ENCODE measurements at regions not wholly inside any gene's neighbourhood (a gene's known extent, or its start where the extent isn't known, plus 50 kb on each side); places are given as distances from the start of the nearest gene placed in this dataset.

DNA sequence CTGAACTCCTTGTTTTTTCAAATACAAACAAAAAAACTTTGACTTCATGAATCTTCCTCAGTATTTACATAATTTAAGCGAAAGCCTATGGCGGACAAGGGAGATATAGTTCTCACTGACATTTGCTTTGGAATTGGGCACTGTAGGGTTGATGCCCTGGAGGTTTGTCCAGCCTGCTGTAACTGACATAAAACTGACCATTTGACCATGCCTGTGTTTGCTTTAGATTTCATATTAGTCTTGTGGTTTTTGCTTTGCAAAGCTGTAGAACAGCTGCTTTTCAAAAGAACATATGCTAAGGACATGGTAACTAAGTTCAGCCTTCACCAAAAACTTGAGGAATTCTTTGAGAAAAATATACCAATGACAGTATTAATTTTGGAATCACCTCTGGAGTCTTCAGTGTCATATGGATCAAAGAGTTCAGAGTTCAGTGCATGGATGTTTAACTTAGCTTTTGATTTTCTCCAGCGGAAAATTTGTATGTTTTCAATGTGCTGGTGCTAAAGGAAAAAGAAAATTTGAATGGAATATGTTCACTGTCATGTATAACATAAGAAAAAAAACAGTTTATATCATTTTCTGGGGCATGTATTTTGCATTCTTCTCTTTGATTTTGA, 1013.1 kb downstream of the NR2F1-AS1 start:
- TF ChIP-seq CTCF (IDR thresholded peaks at IDR 0.05; ENCODE audit: extremely low read depth, missing control alignments): no peak
- DNase-seq (ENCODE audit: low spot score): no peak

GRCh38 chr5:92566113-92566786, 1014.8 kb downstream of the NR2F1-AS1 start:
- no peak for TF ChIP-seq CTCF (IDR thresholded peaks at IDR 0.05; ENCODE audit: extremely low read depth, missing control alignments)
- DNase-seq (ENCODE audit: low spot score): no peak

DNA sequence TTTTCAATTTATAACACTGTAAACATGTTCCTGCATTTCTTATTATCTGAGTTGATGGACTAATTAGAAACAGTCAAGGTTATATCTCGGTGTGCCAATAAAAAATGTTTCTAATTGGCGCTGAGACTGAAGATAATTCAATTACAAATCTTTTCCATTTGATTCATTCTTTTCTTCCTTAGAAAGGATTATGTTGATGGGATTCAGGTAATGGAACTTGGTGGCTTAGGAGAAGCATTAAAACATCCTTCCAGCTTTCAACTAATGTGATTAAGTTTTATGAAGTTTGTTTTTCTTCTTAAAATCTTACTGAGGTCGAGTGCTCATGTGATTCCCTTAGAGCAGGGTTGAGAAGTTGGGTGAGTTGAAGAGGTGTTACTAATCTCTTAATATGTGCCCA, 1015.3 kb downstream of the NR2F1-AS1 start:
- no peak for DNase-seq (ENCODE audit: low spot score)
- no peak for TF ChIP-seq CTCF (IDR thresholded peaks at IDR 0.05; ENCODE audit: extremely low read depth, missing control alignments)

DNA sequence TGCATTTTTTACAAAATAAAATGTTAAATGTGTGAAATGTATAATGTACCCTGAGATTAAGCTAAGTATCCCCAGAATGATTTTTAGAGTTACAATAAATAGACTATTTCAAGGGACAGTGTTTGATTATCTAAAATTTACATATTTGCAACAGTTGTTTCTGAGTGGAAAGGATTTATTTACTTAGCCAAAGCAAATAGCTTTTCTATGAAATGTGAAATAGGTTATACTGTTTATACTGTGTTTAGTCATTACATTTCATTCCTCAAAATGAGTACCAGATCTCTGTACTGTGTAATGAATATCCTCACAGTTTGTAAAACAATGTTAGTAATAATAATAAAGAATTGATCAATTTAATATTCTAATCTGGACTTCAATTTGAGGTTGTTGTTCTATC, 1019.0 kb downstream of the NR2F1-AS1 start:
- no peak for DNase-seq (ENCODE audit: low spot score)
- no peak for TF ChIP-seq CTCF (IDR thresholded peaks at IDR 0.05; ENCODE audit: extremely low read depth, missing control alignments)

DNA sequence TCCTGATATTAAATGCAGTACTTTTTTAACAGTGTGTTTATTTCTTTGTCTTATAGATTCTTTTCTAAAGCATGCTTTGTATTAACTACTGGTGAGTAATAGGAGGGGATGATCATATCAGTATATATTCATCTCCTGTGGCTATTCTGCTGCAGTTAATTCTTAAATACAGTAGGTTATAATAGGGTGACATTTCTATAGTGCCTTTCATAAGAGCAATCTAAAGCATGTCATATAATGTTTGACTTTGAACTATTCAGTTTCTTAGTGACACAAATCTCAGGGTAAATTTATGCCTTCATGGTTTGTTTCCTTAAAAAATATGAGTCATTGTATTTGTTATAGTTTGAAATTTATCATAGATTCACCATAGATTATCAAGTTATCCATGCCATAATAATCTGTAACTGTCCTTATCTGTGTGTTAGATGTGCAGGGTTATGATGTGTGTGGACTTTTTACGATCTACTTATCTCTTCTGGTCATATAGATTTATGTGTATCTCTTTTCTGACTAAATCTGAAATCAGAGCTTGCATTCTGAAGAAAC, 1019.5 kb downstream of the NR2F1-AS1 start:
- no peak for TF ChIP-seq CTCF (IDR thresholded peaks at IDR 0.05; ENCODE audit: extremely low read depth, missing control alignments)
- DNase-seq (ENCODE audit: low spot score): no peak

DNA sequence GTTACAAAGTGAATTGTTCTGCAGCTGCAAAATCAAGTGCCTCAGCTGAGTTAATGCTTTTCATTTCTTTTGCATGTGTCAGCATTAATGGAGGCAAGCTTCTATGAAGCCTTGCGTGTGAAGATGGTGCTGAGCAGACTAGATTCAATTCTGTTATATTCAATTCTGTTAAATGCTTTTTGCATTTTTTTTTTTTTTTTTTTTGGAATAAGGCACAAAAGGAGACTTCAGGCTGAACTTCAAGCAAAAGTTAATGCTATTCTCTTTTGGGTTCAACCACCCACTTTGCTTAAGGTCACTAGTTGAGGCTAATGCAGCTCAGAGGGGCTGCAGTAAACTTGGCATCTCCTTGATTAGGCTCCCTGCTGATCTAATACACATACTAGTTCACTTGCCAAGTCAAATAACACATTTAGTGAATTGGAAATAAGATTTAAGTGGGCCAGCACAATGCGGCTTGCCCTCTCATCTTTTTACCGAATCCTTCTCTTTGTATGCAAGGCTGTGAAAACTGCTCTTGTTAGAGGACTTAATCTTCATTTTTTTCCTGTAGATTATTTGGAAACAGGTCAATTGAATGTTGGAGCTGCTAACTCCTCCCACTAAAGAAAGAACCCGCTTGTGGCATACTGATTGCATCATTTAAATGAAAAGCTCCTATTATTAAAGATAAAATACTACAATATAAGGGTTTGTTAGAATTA, 1020.2 kb downstream of the NR2F1-AS1 start:
- TF ChIP-seq CTCF (IDR thresholded peaks at IDR 0.05; ENCODE audit: extremely low read depth, missing control alignments): no peak
- no peak for DNase-seq (ENCODE audit: low spot score)

DNA sequence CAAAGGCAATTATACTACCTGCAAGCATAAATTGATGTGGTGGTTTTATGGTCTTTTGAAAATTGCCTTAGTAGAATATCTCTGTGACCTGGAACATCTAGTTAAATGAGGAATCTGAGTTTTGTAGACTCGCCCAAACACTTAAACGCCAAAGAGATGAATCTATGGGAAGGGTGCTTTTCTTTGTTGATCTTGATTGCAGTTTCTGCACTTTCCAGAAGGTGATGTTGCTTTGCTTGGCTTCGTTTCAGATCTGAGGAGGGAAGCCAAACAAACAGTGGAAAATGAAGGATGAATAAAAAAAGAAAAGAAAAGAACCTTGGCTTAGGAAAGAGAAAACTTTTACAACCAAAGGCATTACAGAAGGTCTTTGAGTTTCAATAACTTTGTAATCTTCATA, 1021.2 kb downstream of the NR2F1-AS1 start:
- no peak for TF ChIP-seq CTCF (IDR thresholded peaks at IDR 0.05; ENCODE audit: extremely low read depth, missing control alignments)
- no peak for DNase-seq (ENCODE audit: low spot score)

Measured in GM20000 (cell line).